ENCODE measurements at regions not wholly inside any gene's neighbourhood (a gene's known extent, or its start where the extent isn't known, plus 50 kb on each side); places are given as distances from the start of the nearest gene placed in this dataset.

GRCh38 chr2:128930101-128930500, 611.4 kb upstream of the HS6ST1 start:
- no peak for TF ChIP-seq CTCF (IDR thresholded peaks at IDR 0.05)
- TF ChIP-seq POLR2A (IDR thresholded peaks at IDR 0.05): no peak

Data from right lobe of liver (tissue), 4 donors.